GM13976 (cell line): ENCODE measurements at regions not wholly inside any gene's neighbourhood (a gene's known extent, or its start where the extent isn't known, plus 50 kb on each side); places are given as distances from the start of the nearest gene placed in this dataset.
"Not testable (repeated sequence)": the region's sequence is repeated elsewhere in the genome, so short reads cannot be mapped to it uniquely, and the experiment has no call there.

Experiments used
- DNase-seq: peaks from one replicate; pipeline ENCODE4 v3.0.0; 2012; ENCODE audit warnings: low spot score
- in situ Hi-C: fragments of 300-500 bp; cut with MboI; formaldehyde crosslinking; loops from one replicate; pipeline ENCODE4 v1.12.0; 2022; ENCODE audit warnings: low sequenced_read_pairs, mixed read lengths, inconsistent platforms; ENCODE audit not compliant: unreplicated experiment
- TF ChIP-seq, protein P1 (sequence below): IDR thresholded peaks from 2 replicates; pipeline ENCODE4 v1.5.1; 2012; ENCODE audit warnings: borderline replicate concordance, mild to moderate bottlenecking; ENCODE audit not compliant: insufficient read depth; ENCODE audit errors: extremely low read depth, missing control alignments, control extremely low read depth

- in situ Hi-C loops: no loop called here
- no peak for DNase-seq
Measured at GRCh38 chr16:87119748-87120147, 197.4 kb downstream of the C16orf95 start.

DNA sequence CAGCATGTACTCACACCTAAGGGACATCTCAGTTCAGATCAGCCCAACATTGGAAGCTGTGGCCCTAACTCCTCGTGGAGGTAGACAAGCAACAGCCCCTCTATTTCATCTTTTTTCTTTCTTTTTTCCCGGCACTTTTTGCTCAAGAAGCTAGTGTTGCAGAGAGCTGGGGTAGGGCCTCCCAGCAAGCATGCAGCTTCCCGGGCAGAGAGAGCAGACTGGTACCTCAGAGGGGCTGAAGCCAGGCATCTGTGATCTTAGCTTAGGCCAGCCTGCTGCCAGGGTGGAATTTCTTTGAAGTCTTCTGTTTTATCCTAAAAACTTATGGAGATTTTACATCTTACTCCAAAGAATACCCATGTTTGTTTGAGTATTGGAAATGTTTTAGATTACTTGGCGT, 195.4 kb downstream of the C16orf95 start:
- TF ChIP-seq, protein P1, sequence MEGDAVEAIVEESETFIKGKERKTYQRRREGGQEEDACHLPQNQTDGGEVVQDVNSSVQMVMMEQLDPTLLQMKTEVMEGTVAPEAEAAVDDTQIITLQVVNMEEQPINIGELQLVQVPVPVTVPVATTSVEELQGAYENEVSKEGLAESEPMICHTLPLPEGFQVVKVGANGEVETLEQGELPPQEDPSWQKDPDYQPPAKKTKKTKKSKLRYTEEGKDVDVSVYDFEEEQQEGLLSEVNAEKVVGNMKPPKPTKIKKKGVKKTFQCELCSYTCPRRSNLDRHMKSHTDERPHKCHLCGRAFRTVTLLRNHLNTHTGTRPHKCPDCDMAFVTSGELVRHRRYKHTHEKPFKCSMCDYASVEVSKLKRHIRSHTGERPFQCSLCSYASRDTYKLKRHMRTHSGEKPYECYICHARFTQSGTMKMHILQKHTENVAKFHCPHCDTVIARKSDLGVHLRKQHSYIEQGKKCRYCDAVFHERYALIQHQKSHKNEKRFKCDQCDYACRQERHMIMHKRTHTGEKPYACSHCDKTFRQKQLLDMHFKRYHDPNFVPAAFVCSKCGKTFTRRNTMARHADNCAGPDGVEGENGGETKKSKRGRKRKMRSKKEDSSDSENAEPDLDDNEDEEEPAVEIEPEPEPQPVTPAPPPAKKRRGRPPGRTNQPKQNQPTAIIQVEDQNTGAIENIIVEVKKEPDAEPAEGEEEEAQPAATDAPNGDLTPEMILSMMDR: no peak
- no peak for DNase-seq
- in situ Hi-C loops: no loop called here

More at GRCh38 chr16:87119748-87120147, 197.4 kb downstream of the C16orf95 start:
- TF ChIP-seq, protein P1: no peak

GRCh38 chr16:87123356-87124001, 193.7 kb downstream of the C16orf95 start:
- in situ Hi-C loops: no loop called here
- TF ChIP-seq, protein P1: no peak
- DNase-seq: no peak

- DNase-seq, in situ Hi-C loops: not testable (repeated sequence)
Measured at GRCh38 chr16:87124405-87124804, 192.8 kb downstream of the C16orf95 start.

DNA sequence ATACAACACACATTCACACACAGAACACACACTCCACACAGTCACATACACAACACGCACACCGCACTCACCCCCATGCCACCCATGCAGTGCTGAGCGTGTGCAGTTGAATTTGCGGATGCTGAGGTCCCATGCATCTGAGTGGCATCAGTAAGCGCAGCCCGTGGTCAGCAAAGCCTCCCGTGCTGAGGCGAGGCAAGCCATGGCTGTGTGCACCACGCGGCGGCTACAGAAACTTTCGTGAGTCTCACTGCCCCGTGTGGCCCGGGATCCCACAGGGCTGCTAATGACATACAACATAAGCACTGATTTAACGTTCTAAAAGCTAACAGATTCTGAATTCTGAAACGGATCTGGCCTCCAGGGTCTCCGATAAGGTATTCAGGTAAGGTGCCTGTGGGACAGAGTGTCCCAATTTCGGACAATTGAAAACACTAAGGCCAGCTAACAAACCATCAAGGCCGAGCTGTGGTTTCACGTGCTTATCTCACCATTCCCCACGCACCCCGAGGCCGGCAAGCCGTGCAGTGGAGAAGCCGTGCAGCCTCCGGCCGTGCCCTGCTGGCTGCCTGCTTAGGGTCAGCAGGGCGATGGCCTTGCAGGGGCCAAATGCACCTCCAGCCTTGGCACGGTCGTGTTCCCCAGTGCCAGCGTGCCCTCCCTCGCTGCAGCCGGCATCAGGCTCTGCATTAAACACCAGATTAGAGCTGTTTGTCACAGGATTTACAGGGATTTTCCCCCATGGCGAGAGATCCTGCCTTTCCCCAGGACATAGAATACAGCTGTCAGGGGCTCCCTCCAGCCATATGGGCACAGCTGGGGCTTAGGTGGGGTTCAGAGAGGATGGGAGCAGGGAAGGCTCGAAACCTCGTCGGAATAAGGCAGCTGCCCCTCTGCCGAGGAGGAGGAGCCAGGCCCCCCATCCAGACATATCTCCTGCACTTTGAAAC, 191.7 kb downstream of the C16orf95 start:
- DNase-seq: no peak
- in situ Hi-C loops: no loop called here
- TF ChIP-seq, protein P1: no peak

- in situ Hi-C loops: no loop called here
- DNase-seq: no peak
- TF ChIP-seq, protein P1: no peak
Measured at GRCh38 chr16:87126403-87127025, 190.7 kb downstream of the C16orf95 start.
